ENCODE measurements at regions not wholly inside any gene's neighbourhood (a gene's known extent, or its start where the extent isn't known, plus 50 kb on each side); places are given as distances from the start of the nearest gene placed in this dataset.

GRCh38 chr2:198448789-198449188 is 644.4 kb downstream of the PLCL1 start:
- ATAC-seq (ENCODE audit: low read depth) (no peak), DNase-seq (ENCODE audit: low spot score in 2 of 2) (no peak)
- Mint-ChIP-seq H3K27ac (no peak overlapping the region), H3K36me3 (no peaks in the 10 kb centered on the region), H3K4me1 (no peaks in the 10 kb centered on the region), H3K4me3 (no peak overlapping the region), H3K9me3 (peaks cover 3% of the 10 kb centered on the region), H3K27me3 (no peaks in the 10 kb centered on the region)

- Mint-ChIP-seq H3K4me1 (no peaks in the 10 kb centered on the region), H3K27ac (no peak overlapping the region), H3K36me3 (no peaks in the 10 kb centered on the region), H3K4me3 (no peak overlapping the region), H3K9me3 (peaks cover 6% of the 10 kb centered on the region), H3K27me3 (peaks cover 3% of the 10 kb centered on the region)
- ATAC-seq (ENCODE audit: low read depth) (no peak), DNase-seq (ENCODE audit: low spot score in 2 of 2) (no peak)
Observed at GRCh38 chr2:198444800-198445287, 640.5 kb downstream of the PLCL1 start.

- Mint-ChIP-seq H3K4me3 (no peak overlapping the region), H3K4me1 (no peaks in the 10 kb centered on the region), H3K36me3 (no peaks in the 10 kb centered on the region), H3K27me3 (peaks cover 3% of the 10 kb centered on the region), H3K27ac (no peak overlapping the region), H3K9me3 (peaks cover 6% of the 10 kb centered on the region)
- ATAC-seq (ENCODE audit: low read depth) = no peak
- no peak for DNase-seq (ENCODE audit: low spot score in 2 of 2)
Observed at GRCh38 chr2:198441901-198442300, 637.5 kb downstream of the PLCL1 start.

GRCh38 chr2:198441246-198441645 is 636.9 kb downstream of the PLCL1 start:
- H3K27ac Mint-ChIP-seq = no peak overlapping the region
- H3K27me3 Mint-ChIP-seq = peaks cover 3% of the 10 kb centered on the region
- H3K36me3 Mint-ChIP-seq = no peaks in the 10 kb centered on the region
- no peaks in the 10 kb centered on the region for H3K4me1 Mint-ChIP-seq
- peaks cover 6% of the 10 kb centered on the region for H3K9me3 Mint-ChIP-seq
- H3K4me3 Mint-ChIP-seq = no peak overlapping the region
- DNase-seq (ENCODE audit: low spot score in 2 of 2) (no peak), ATAC-seq (ENCODE audit: low read depth) (no peak)

- ATAC-seq (ENCODE audit: low read depth) (no peak), DNase-seq (ENCODE audit: low spot score in 2 of 2) (no peak)
- H3K9me3 Mint-ChIP-seq = peaks cover 6% of the 10 kb centered on the region
- no peak overlapping the region for H3K27ac Mint-ChIP-seq
- H3K4me1 Mint-ChIP-seq = no peaks in the 10 kb centered on the region
- H3K27me3 Mint-ChIP-seq = peaks cover 3% of the 10 kb centered on the region
- H3K36me3 Mint-ChIP-seq = no peaks in the 10 kb centered on the region
- no peak overlapping the region for H3K4me3 Mint-ChIP-seq
Observed at GRCh38 chr2:198440833-198441232, 636.4 kb downstream of the PLCL1 start.

GRCh38 chr2:198438331-198438730 is 633.9 kb downstream of the PLCL1 start:
- ATAC-seq (ENCODE audit: low read depth) (no peak), DNase-seq (ENCODE audit: low spot score in 2 of 2) (no peak)
- Mint-ChIP-seq H3K27me3 (peaks cover 3% of the 10 kb centered on the region), H3K27ac (no peak overlapping the region), H3K4me1 (no peaks in the 10 kb centered on the region), H3K9me3 (peaks cover 3% of the 10 kb centered on the region), H3K36me3 (no peaks in the 10 kb centered on the region), H3K4me3 (no peak overlapping the region)

GRCh38 chr2:198424112-198424511 is 619.7 kb downstream of the PLCL1 start:
- Mint-ChIP-seq H3K36me3 (no peaks in the 10 kb centered on the region), H3K27ac (no peak overlapping the region), H3K4me1 (no peaks in the 10 kb centered on the region), H3K27me3 (no peaks in the 10 kb centered on the region), H3K9me3 (no peaks in the 10 kb centered on the region), H3K4me3 (no peak overlapping the region)
- ATAC-seq (ENCODE audit: low read depth) = no peak
- no peak for DNase-seq (ENCODE audit: low spot score in 2 of 2)

- H3K4me1 Mint-ChIP-seq = no peaks in the 10 kb centered on the region
- H3K4me3 Mint-ChIP-seq = no peak overlapping the region
- ATAC-seq (ENCODE audit: low read depth) (no peak), DNase-seq (ENCODE audit: low spot score in 2 of 2) (no peak)
- no peak overlapping the region for H3K27ac Mint-ChIP-seq
- H3K36me3 Mint-ChIP-seq = no peaks in the 10 kb centered on the region
- H3K9me3 Mint-ChIP-seq = no peaks in the 10 kb centered on the region
- H3K27me3 Mint-ChIP-seq = no peaks in the 10 kb centered on the region
Observed at GRCh38 chr2:198417836-198418235, 613.4 kb downstream of the PLCL1 start.

- no peaks in the 10 kb centered on the region for H3K36me3 Mint-ChIP-seq
- no peak for DNase-seq (ENCODE audit: low spot score in 2 of 2)
- ATAC-seq (ENCODE audit: low read depth) = no peak
- no peaks in the 10 kb centered on the region for H3K27me3 Mint-ChIP-seq
- H3K27ac Mint-ChIP-seq = no peak overlapping the region
- H3K4me3 Mint-ChIP-seq = no peak overlapping the region
- H3K9me3 Mint-ChIP-seq = no peaks in the 10 kb centered on the region
- H3K4me1 Mint-ChIP-seq = no peaks in the 10 kb centered on the region
Observed at GRCh38 chr2:198414976-198415375, 610.6 kb downstream of the PLCL1 start.

GRCh38 chr2:198411936-198412335 is 607.5 kb downstream of the PLCL1 start:
- Mint-ChIP-seq H3K9me3 (no peaks in the 10 kb centered on the region), H3K36me3 (no peaks in the 10 kb centered on the region), H3K4me3 (no peak overlapping the region), H3K27me3 (no peaks in the 10 kb centered on the region), H3K4me1 (no peaks in the 10 kb centered on the region), H3K27ac (no peak overlapping the region)
- ATAC-seq (ENCODE audit: low read depth) = no peak
- DNase-seq (ENCODE audit: low spot score in 2 of 2) = no peak

- no peak for DNase-seq (ENCODE audit: low spot score in 2 of 2)
- H3K27me3 Mint-ChIP-seq = no peaks in the 10 kb centered on the region
- H3K36me3 Mint-ChIP-seq = no peaks in the 10 kb centered on the region
- no peak overlapping the region for H3K4me3 Mint-ChIP-seq
- H3K4me1 Mint-ChIP-seq = no peaks in the 10 kb centered on the region
- no peaks in the 10 kb centered on the region for H3K9me3 Mint-ChIP-seq
- no peak for ATAC-seq (ENCODE audit: low read depth)
- no peak overlapping the region for H3K27ac Mint-ChIP-seq
Observed at GRCh38 chr2:198408171-198408570, 603.8 kb downstream of the PLCL1 start.

GRCh38 chr2:198405311-198405710 is 600.9 kb downstream of the PLCL1 start:
- ATAC-seq (ENCODE audit: low read depth) (no peak), DNase-seq (ENCODE audit: low spot score in 2 of 2) (no peak)
- H3K4me3 Mint-ChIP-seq = no peak overlapping the region

GRCh38 chr2:198401644-198402043 is 597.3 kb downstream of the PLCL1 start:
- Mint-ChIP-seq H3K27me3 (no peaks in the 10 kb centered on the region), H3K4me1 (no peaks in the 10 kb centered on the region), H3K9me3 (peaks cover 4% of the 10 kb centered on the region), H3K4me3 (no peak overlapping the region), H3K27ac (no peak overlapping the region), H3K36me3 (no peaks in the 10 kb centered on the region)
- DNase-seq (ENCODE audit: low spot score in 2 of 2) = no peak
- ATAC-seq (ENCODE audit: low read depth) = no peak

More at GRCh38 chr2:198405311-198405710, 600.9 kb downstream of the PLCL1 start:
- H3K27me3 Mint-ChIP-seq = no peaks in the 10 kb centered on the region
- H3K9me3 Mint-ChIP-seq = no peaks in the 10 kb centered on the region
- H3K27ac Mint-ChIP-seq = no peak overlapping the region
- H3K36me3 Mint-ChIP-seq = no peaks in the 10 kb centered on the region
- H3K4me1 Mint-ChIP-seq = no peaks in the 10 kb centered on the region

GRCh38 chr2:198400999-198401398 is 596.6 kb downstream of the PLCL1 start:
- no peaks in the 10 kb centered on the region for H3K4me1 Mint-ChIP-seq
- H3K4me3 Mint-ChIP-seq = no peak overlapping the region
- H3K27ac Mint-ChIP-seq = no peak overlapping the region
- no peaks in the 10 kb centered on the region for H3K27me3 Mint-ChIP-seq
- no peaks in the 10 kb centered on the region for H3K36me3 Mint-ChIP-seq
- no peak for ATAC-seq (ENCODE audit: low read depth)
- no peak for DNase-seq (ENCODE audit: low spot score in 2 of 2)
- peaks cover 4% of the 10 kb centered on the region for H3K9me3 Mint-ChIP-seq

GRCh38 chr2:198394208-198394607 is 589.8 kb downstream of the PLCL1 start:
- peaks cover 2% of the 10 kb centered on the region for H3K27me3 Mint-ChIP-seq
- H3K27ac Mint-ChIP-seq = no peak overlapping the region
- H3K4me1 Mint-ChIP-seq = no peaks in the 10 kb centered on the region
- ATAC-seq (ENCODE audit: low read depth) (no peak), DNase-seq (ENCODE audit: low spot score in 2 of 2) (no peak)
- peaks cover 5% of the 10 kb centered on the region for H3K9me3 Mint-ChIP-seq
- no peak overlapping the region for H3K4me3 Mint-ChIP-seq
- H3K36me3 Mint-ChIP-seq = no peaks in the 10 kb centered on the region

Data from memory B cell (primary cell).